ENCODE measurements at regions not wholly inside any gene's neighbourhood (a gene's known extent, or its start where the extent isn't known, plus 50 kb on each side); places are given as distances from the start of the nearest gene placed in this dataset.

GRCh38 chr2:234422273-234422732, 74.6 kb downstream of the ARL4C start:
- H3K4me3 ChIP-seq (ENCODE audit: low read depth, low read length) = no peak overlapping the region
- TF ChIP-seq, protein P1, sequence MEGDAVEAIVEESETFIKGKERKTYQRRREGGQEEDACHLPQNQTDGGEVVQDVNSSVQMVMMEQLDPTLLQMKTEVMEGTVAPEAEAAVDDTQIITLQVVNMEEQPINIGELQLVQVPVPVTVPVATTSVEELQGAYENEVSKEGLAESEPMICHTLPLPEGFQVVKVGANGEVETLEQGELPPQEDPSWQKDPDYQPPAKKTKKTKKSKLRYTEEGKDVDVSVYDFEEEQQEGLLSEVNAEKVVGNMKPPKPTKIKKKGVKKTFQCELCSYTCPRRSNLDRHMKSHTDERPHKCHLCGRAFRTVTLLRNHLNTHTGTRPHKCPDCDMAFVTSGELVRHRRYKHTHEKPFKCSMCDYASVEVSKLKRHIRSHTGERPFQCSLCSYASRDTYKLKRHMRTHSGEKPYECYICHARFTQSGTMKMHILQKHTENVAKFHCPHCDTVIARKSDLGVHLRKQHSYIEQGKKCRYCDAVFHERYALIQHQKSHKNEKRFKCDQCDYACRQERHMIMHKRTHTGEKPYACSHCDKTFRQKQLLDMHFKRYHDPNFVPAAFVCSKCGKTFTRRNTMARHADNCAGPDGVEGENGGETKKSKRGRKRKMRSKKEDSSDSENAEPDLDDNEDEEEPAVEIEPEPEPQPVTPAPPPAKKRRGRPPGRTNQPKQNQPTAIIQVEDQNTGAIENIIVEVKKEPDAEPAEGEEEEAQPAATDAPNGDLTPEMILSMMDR (IDR thresholded peaks at IDR 0.05; ENCODE audit: control insufficient read depth, extremely low read depth, insufficient read depth) = no peak
- DNase-seq (ENCODE audit: low read depth) = no peak

DNA sequence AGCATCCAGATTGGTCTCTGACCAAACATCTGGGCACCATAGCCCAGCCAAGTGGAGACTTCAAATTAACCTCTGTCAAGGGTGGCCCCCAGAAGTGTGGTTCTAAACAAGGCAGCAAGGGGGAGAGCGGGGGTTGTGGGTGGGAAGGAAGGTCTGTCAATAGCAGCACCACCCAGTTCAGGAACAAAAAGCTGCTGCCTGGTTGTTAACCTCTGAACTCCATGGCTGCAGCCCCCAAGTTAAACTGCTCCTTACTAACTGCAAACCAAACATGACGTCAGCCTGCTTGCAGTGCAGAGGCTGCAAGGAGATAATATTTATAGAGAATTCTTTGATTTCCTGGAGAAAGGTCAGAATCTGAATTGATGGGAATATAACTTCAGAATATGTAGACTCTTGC, 76.5 kb downstream of the ARL4C start:
- H3K4me3 ChIP-seq (ENCODE audit: low read depth, low read length) = no peak overlapping the region
- no peak for DNase-seq (ENCODE audit: low read depth)
- TF ChIP-seq, protein P1 (IDR thresholded peaks at IDR 0.05; ENCODE audit: control insufficient read depth, extremely low read depth, insufficient read depth) = no peak

GRCh38 chr2:234419726-234420125, 77.2 kb downstream of the ARL4C start:
- no peak overlapping the region for H3K4me3 ChIP-seq (ENCODE audit: low read depth, low read length)
- DNase-seq (ENCODE audit: low read depth) = no peak
- TF ChIP-seq, protein P1 (IDR thresholded peaks at IDR 0.05; ENCODE audit: control insufficient read depth, extremely low read depth, insufficient read depth) = no peak

DNA sequence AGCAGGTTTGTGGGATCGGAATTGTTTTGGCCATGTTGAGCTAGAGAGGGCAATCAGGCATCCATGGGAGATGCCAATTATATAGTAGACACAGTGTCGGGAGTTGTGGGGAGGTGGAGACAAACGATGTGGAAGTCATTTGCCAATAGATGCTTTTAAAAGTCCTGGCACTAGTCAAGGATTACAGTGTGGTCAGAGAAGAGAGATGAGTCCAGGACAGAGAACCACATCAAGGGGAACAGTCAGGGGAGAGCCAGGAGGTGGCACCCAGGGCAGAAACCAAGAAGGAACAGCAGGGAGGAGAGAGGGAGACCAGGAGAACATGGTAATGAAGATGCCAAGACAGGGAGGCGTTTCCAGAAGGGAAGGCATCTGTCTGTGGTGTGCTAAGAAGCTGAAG, 81.2 kb downstream of the ARL4C start:
- H3K4me3 ChIP-seq (ENCODE audit: low read depth, low read length) = no peak overlapping the region
- TF ChIP-seq, protein P1 (IDR thresholded peaks at IDR 0.05; ENCODE audit: control insufficient read depth, extremely low read depth, insufficient read depth) = no peak
- DNase-seq (ENCODE audit: low read depth) = no peak

DNA sequence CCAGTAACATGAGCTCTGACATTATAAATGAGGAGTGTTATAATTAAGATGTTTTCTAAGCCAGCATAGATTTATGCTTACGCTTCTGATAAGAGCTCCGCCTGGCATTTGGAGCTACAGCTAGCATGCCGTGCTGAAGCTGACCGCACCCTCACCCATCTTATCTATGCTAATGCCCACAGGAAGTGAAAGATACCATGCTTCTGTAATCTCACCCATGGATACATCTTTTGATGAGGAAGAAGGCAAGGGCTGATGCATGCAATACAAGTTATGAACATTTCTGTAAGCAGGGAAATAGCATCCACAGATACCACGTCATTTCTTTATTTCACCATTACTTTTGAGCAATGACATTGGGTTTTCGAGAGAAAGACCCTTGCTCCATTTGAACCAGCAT, 82.3 kb downstream of the ARL4C start:
- DNase-seq (ENCODE audit: low read depth) = no peak
- TF ChIP-seq, protein P1 (IDR thresholded peaks at IDR 0.05; ENCODE audit: control insufficient read depth, extremely low read depth, insufficient read depth) = no peak
- H3K4me3 ChIP-seq (ENCODE audit: low read depth, low read length) = no peak overlapping the region

GRCh38 chr2:234412726-234413125, 84.2 kb downstream of the ARL4C start:
- DNase-seq (ENCODE audit: low read depth) = no peak
- TF ChIP-seq, protein P1 (IDR thresholded peaks at IDR 0.05; ENCODE audit: control insufficient read depth, extremely low read depth, insufficient read depth) = no peak
- H3K4me3 ChIP-seq (ENCODE audit: low read depth, low read length) = no peak overlapping the region

GRCh38 chr2:234411793-234412192, 85.1 kb downstream of the ARL4C start:
- DNase-seq (ENCODE audit: low read depth) = no peak
- H3K4me3 ChIP-seq (ENCODE audit: low read depth, low read length) = no peak overlapping the region
- TF ChIP-seq, protein P1 (IDR thresholded peaks at IDR 0.05; ENCODE audit: control insufficient read depth, extremely low read depth, insufficient read depth) = no peak

Data from LNCaP clone FGC (cell line).